Occipital lobe (tissue), 1 donor: ENCODE measurements at regions not wholly inside any gene's neighbourhood (a gene's known extent, or its start where the extent isn't known, plus 50 kb on each side); places are given as distances from the start of the nearest gene placed in this dataset.
A peak's percentile ranks its signal among the peaks of the same experiment; 100 is the strongest.

Source experiments
- DNase-seq: peaks from one replicate; lab custom pipeline; 2025; lab: John Stamatoyannopoulos, UW

DNA sequence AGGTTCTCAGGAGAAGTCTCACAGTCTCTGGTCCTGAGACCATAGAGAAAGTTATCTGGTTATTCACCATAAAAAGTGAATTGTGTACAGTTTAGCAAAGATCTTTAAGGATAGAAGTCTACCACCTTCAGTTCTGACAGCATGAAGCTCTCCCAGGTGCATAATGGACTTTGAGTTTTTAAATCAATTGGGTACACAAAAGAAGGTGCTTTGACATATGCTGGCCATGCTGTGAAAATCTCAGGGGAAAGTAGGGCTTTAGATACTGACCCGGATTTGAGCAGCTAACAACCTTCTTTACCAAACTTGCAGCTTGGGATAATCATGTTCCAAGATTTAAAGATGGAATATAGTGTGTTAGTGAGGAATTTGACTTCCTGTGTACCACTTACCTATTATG is 264.2 kb downstream of the ZSWIM6 start:
- no peak for DNase-seq

DNA sequence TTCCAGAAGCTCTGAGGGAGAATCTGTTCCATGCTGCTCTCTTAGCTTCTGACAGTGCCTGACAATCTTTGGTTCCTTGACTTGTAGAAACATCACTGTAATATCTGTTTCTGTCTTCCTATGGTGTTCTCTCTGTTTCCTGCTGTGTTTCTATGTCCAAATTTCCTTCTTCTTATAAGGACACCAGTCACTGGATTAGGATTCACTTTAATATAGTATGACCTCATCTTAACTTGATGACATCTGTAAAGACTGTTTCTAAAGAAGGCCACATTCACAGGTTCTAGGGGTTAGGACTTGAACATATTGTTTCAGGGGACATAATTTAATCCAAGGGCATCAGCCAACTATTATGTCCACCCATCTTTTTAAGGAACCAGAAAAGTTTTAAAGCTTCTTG is 265.6 kb downstream of the ZSWIM6 start:
- DNase-seq: no peak

DNA sequence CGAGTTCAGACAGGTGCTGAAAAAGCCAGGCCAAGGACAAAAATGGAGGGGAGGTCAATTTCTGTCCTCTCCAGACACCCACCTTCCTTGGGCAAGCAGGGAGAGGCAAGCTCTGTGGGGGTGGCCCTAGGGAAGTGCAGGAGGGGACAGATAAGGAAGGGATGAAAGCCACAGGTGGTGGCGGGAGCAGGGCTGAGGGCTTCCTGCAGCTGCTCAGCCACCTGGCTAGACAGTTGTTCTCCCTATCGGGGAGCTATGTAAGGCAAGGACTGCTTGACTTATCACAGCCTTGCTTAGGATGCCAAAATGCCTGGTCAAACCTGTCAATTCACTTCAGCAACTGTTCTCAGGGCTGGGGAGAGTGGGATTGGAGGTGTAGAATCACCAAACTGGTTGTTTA is 266.1 kb downstream of the ZSWIM6 start:
- no peak for DNase-seq

DNA sequence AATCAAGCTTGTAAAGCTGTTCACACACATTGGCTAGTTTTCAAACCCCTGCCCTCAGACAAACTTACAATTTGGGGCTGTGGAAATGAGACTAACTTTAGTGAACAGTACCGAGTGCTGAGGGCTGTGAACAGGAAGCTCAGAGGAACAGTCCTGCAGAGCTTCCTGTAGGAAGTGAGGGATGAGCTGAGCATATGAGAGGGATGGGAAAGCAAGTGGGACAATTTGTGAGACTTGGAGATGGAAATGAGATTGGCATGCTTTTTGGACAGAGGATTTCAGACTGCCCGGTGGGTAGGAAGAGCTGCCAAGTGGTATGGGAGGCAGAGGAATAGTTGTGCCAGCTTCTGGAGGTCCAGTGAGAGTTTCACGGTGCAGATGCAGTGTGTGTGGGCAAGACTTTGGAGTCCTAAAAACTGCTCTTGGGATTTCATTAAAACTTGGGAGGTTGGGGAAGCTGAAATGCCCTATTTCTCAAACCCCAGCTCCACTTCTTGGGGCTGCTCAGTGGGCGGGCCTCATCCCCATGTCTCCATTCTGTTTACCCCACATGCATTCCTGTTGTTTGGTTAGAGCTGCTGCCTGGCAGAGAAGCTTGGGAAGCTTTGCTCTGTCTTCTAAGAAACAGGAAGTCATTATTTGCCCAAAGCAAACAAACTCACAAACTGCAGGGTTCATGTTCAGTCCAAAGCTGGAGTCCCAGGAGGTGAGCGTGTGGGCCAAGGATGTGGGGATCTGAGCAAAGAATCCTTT is 267.5 kb downstream of the ZSWIM6 start:
- DNase-seq: no peak

DNA sequence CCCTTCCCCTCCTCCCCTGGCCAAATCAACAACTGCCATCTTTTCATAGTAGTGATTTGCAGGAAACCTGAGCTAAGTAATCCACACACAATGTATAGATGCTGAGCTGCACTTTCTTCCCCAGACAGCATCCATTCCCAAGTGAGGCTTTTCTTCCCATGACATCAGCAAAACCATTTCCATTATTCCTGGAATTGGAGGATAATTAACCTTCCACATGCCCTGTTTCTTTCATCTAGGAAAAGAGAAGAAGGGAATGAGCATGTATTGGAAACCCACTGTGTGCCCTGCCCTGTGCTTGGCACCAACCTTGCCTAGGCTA is 268.0 kb downstream of the ZSWIM6 start:
- no peak for DNase-seq

DNA sequence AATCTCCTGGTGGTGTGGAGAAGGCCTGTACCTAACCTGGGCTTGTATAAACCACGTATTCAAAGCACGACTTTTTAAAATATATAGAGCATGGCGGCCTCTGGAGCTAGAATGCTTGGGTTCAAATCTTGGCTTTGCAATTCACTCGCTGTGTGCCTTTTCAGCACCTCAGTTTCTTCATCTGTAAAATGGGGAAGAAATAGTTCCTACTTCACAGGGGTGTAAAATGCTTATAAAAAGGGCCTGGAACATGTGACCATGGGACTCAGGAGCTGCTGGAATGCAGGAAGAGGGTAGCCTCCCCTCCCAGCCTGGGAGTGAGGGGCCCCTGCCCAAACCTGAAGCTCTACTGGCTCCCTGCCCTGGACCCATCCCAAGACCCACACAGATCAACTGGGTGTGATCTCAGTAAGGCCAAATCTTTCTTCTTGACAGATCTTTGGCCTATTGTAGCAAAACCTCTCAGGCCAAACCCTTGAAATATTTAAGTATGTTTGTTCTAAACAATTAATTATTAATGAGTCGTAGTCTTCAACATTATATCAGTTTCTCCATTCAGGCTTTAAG is 269.0 kb downstream of the ZSWIM6 start:
- no peak for DNase-seq

DNA sequence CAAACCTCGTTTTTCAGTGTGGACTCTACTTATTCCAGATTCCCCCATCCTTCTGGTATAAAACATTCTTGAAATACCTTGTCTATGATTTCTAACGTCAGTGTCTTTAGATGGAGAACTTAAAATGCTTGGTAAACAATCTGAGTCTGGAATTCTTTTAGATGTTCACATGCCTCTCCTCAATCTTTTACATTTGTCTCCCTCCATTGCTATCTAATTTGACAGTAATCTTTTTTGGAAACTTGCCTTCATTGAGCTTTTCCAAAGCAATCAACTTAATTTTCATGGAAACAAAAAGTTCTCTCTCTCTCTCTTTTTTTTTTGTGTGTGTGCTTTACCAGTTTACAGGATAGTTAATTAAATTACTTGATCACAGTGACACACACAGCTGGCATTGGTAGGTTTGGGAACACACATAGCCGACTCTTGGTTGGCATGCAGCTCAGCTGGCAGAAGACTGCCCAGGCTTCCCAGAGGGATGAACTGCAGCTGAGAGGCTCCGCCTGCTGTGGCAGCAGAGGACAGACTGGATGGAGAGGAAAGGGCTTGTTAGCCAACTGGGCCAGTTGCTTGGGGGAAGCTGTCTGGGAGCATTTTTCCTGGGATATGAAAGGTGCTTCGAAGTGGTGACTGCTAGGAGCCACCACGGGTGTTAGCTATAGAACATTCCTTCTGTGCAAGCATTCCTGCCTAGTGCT is 271.3 kb downstream of the ZSWIM6 start:
- peak; percentile 67 for DNase-seq

DNA sequence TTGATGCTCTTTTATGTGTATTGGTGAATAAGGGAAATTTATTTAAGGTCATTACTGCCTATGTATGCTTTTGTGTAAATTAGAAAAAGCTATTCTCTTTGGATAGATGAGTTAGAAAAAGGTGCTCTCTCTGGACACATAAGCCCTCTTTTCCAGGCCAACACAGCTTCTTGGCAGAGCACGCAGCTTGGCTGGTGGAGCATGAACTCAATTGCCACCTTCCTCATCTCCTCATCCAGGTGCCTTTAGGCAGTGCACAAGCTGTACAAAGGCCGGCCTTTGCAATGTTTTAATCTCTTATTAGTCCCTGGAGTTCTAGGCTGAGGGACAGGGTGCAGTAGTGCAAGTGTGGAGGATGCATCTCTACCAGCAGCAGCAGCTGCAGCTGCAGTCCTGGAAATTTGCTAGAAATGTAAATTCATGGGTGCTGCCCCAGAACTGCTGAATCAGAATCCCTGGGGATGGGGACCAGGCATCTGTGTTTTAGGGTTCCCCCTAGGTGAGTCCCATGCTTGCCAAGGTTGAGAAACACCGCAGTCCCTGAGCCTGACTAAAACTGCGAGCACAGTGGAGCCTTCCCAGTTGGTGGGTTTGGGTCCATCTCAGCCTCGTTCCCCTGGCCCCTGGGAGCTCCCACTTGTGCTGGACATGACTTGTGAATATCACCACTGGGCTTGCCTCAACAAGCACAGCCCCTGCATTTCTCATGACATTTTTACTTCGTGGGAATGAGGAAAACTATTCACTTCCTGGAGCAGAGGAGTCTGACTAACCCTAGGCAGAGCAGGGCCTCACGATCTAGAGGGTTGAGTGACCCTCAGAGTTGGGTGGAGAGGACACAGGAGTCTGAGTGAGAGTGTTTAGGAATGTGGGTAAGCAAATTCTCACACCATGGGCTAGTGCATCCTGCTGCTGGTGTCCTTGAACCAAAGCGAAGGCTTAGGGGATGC is 272.3 kb downstream of the ZSWIM6 start:
- DNase-seq: no peak

DNA sequence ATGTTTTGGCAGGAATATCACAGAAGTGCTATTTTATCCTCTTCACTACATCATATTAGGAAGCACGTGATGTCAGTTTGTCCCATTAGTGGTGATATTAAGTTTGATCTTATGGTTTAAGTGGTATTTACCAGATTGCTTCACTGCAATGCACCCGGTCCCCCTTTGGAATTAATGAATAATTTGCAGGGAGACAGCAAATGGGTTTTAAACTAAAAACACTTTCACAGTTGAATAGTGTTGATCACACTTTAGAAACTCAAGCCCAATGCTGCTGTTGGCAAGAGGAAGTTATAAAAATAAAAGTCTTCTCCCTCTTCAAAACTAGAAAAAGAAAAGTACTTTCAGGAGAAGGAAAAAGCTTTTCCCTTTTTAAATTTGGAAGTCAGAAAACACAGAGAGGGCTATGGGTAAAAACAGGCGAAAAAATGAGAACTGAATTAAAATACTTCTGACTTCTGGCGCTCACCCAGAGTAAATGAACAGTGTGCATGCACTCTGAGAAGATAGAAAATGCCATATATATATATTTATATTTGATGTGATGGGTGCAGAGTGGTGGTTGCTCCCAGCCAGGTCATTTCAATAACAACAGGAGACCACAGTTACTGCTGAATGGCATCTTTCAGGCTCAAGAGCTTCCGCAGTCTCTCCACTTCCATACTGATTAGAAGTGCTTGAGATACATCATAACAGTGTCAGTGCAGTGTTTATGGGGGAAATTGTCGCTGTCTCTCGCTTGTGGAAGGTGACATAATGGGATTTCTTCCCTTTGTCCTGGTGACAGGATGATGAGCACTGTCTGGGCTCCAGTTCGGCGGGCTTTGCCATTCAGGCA is 278.0 kb downstream of the ZSWIM6 start:
- no peak for DNase-seq

DNA sequence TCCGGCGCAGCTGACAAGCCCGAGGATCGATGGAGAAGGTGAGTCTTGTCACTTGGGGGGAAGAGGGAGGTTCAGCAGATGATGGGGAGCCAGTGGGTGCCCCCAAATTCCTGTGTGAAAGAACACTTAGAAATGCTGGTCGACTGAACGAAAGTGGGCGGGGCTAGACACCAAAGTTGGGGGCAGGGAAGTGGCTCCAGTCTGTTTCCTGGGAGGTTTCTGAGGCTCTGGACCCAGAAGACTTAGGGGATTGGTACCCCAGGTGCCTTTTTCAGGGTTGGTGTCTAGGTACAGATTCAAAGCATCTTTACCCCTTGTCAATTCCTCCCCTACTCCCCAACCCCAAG is 278.6 kb downstream of the ZSWIM6 start:
- DNase-seq: no peak

DNA sequence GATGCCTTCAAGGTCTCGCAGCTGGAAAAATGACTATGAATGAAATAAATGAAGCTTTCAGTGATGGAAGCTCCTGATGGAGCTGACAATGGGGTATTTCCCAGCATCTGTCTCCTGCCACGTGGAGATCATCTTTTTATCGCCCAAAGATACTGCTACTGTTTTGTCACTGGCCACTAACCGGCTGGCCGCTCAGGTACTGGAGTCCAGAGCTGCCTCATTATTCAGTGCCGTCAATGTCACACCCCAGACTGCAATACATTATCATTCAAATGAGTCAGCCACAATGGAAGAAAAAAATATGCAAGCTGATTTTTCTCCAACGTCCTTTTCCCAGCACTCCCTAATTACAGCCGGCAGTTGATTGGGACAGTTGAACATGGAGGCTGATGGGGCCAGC is 280.4 kb downstream of the ZSWIM6 start:
- DNase-seq: no peak

DNA sequence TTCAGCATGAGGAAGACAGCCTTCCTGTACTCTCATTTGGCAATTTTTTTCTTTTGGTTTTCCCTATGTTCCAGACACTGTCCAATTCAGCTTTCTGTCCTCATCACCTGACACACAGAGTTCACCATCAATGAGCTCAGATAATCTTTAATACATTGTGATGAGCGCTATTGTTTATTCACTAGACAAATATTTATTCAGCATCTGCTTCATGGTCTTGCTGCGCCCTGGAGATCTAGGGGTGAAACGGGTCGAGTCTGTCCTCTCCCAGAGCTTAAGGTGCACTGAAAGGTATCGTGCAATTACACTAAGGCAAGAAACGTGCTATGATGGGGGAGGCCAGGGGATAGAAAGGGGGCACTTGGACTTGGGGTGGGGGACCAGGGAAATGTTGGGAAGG is 281.6 kb downstream of the ZSWIM6 start:
- DNase-seq: no peak

DNA sequence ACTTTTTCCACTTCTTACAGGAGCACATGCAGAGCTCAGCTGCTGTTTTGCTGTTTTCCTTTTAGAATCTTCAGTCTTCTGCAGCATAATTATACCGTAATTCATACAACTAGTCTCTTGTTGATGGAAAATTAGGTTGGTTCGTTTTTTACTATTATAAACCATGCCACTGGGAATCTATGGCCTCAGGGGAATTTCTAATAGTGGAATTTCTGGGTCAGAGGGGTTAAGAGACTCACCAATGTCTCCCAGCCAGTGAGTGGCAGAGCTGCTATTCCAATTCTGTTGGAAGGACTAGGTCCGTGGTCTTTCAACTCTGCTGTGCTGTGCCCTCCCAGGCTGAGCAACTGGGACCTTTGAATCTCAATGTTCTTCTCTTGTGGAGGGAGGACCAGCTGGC is 282.5 kb downstream of the ZSWIM6 start:
- DNase-seq: no peak

DNA sequence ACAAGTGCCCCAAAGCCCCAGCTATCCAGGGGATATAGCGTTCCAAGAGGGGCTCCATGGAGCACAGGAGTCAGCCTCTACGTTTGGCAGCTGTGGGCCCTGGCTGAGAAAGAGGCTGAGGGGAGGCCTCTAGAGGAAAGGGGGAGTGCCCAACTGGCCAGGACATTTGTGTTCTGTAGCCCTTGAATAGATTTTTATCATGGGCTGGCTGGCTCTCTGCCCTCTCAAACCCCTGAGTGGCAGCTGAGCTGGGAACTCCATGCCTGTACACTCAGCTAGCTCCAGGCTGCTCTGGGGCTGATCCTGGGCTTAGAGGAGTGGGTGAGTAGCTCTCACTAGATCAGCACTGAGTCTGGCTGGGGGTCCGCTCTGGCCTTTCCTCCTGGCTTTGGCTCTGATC is 285.0 kb downstream of the ZSWIM6 start:
- no peak for DNase-seq

DNA sequence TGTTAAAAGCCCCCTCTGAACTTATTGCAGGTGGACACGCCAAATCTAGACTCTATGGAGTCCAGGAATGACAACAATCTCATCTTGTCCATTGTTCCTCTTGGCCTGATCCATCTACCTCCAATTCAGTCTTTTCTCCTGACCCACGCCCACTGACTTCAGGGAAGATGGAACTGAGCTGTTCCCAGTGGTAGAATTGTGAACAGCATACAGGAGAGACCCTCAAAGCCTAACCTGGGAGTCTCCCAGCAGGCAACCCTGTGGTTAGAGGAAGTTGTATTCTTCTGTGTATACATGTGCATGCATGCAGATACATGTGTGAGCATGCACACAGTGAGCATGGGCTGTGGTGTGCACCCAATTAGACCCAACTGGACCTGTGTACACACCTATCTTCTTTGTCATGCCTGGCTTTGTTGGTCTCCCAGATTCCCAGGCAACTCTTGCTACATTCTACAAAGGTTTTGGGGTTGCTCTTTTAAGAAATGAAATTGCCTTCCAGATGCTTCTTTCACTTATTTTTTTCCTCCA is 286.0 kb downstream of the ZSWIM6 start:
- no peak for DNase-seq

DNA sequence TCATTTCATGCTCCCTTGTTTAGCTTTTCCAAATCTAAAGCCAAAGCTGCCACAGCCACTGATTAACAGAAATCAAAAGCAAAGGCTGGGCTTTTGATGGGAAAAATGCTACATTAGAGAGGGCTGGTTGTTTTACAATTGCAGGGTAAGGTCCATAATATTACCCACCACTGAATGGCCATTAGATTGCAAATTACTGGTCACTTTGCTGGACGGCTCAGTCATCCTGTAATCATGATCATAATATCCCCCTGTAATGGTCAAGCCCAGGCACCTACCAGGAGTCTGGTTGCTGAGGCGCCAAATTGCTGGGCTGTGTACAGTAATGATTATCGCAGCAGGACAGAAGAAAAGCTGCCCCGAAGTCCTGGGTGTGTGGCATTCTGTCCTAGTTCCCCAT is 286.5 kb downstream of the ZSWIM6 start:
- DNase-seq: no peak

DNA sequence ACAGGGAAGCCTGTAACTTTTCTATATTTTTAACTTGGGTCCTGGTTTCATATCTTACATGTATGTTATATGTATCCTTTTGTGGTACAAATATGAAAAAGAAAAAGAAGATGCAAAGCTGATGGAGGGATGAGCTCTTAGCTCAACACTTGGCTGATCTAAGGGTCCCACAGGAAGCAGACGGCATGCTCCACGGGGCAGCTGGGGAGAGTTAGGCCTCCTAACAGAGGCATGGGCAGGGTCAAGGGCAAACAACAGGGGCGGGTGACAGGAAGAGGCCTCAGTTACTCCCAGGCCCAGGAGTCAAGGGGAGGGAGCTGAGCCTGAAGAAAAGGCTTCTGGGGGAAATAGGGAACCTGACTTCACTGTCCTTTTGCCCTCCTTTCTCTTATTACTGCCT is 287.2 kb downstream of the ZSWIM6 start:
- no peak for DNase-seq

DNA sequence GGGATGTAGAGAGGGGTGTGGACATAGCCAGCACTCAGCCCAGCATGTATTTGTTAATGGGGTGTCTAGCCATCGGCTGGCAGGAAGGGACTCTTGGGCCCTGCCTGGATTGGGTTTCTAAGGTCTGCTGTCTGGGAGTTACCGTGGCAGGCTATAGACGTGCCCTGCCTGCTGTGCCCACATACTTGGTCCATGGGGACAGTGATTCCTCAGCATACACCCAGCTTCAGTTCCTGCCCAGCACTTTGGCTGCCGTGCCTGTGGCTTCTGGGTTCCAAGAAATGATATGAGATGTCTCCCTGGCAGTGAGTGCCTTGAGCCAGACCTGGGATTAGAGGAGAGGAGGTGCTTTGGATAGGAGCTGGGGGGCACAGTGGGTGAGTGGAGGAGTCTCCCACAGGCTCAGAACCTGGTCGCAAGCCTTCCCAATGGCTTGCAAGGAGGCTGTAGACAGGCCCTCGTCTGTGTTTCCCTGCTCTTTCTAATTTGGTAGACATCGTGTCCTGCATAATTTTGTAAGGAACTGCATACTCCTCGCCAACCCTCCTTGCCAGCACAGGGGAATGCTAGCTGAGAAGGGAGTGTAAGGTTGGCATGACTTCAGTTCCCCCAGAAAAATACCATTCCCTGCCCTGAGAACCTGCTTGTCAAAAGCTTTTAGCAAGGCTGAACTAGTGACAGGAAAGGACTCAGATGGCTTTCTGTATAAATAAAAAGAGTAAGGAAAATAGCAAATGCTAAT is 287.9 kb downstream of the ZSWIM6 start:
- DNase-seq: no peak

DNA sequence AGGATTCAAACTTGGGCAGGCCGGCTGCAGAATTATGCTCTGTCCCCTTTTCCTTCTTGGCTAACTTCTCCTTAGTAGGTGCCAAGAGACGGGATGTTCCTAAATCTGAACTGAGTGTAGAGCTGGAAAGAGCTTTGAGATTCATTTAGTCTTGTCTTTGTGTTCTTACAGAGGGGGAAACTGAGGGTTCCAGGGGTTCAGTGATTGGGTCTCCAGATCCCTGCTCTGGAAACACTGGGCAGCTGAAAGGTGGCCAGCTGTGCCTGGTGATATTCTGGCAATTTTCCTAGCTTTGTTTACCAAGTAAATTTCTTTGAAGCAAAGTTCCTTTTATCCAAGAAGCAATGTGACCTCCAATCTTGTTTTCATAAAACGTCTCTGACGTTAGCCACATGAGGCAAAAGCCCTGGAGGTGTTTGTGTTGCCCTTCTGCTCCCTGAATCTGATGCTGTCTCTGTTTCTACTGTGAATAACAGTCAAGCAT is 288.7 kb downstream of the ZSWIM6 start:
- DNase-seq: no peak

DNA sequence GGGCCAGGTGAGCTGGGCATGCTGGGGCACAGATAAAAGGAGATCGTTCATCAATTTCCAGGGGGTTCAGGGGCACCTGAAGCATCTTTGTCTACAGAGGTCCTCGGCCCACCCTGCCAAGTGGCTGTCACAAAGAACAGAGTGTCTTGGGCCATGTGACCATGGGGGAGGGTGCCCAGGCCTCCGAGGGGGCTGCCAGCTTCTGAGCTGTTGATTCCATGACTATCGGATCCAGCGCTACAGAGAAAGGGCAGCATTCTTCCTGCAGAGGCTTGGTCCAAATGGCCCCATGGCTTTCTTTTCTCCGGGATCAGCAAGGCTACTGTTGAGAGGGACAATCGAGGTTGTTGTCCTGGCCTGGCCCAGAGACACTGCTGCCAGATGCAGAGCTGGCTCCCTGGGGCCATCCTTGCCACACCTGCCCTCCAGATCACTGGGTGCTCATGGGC is 289.2 kb downstream of the ZSWIM6 start:
- DNase-seq: peak; percentile 82
